GM12878 (cell line): ENCODE measurements at regions not wholly inside any gene's neighbourhood (a gene's known extent, or its start where the extent isn't known, plus 50 kb on each side); places are given as distances from the start of the nearest gene placed in this dataset.

Experiments
- ATAC-seq: fragments of 200-7000 bp; cut with Tn5 transposase; 3 replicates; pipeline ENCODE4 v1.9.1; 2020; ENCODE audit warnings: mild to moderate bottlenecking, moderate library complexity
- BruUV-seq: library from RNA; stranded (reverse); fragments of 400-500 nt; replicated peaks from 2 replicates; lab custom pipeline; 2021; lab: Mats Ljungman, UMichigan
- CTCF ChIA-PET: fragments of 300-600 bp; sonication (Branson Sonifier 250); formaldehyde crosslinking; extraction: SDS; loops from one replicate; lab custom pipeline; 2021; ENCODE audit warnings: inconsistent platforms; lab: Yijun Ruan, JAX
- POLR2A ChIA-PET: fragments of 350-600 bp; formaldehyde crosslinking; extraction: SDS; loops from one replicate; lab custom pipeline; 2021; ENCODE audit warnings: inconsistent platforms; lab: Charles Lee
- RAD21 ChIA-PET: fragments of 300-600 bp; sonication (Branson Sonifier 250); formaldehyde crosslinking; loops from one replicate; lab custom pipeline; 2023; ENCODE audit warnings: antibody characterized with exemption; ENCODE audit not compliant: unreplicated experiment; lab: Charles Lee
- SMC1A ChIA-PET: fragments of 300-600 bp; sonication (Branson Sonifier 250); formaldehyde crosslinking; loops from one replicate; lab custom pipeline; 2023; ENCODE audit not compliant: unreplicated experiment, uncharacterized antibody; lab: Charles Lee
- DNase-seq: peaks from one replicate; pipeline ENCODE4 v3.0.0-alpha.2; 2011; ENCODE audit warnings: low read depth, low spot score
- FAIRE-seq: peaks from 3 replicates; lab custom pipeline; 2011; peaks lifted over from hg19 to GRCh38; lab: Jason Lieb, UNC
- H2AFZ ChIP-seq: 2 replicates; pipeline ENCODE4 v1.6.0; 2011; ENCODE audit warnings: low read depth, low read length, control low read depth; ENCODE audit not compliant: control insufficient read depth
- H3K27ac ChIP-seq: 2 replicates; pipeline ENCODE4 v1.5.1; 2011; ENCODE audit warnings: control low read depth; ENCODE audit not compliant: control insufficient read depth, insufficient read depth
- H3K27me3 ChIP-seq, 2 experiments: replicated peaks in 1 of 2; 2 replicates each; pipeline versions ENCODE4 v1.6.0 to v1.6.1; 2011; ENCODE audit warnings: low read length in 1 of 2; ENCODE audit not compliant: control insufficient read depth in 2 of 2, insufficient read depth in 2 of 2
- H3K36me3 ChIP-seq, 2 experiments: 2 replicates each; pipeline ENCODE4 v1.5.1; 2011; ENCODE audit warnings: low read length in 1 of 2; ENCODE audit not compliant: control insufficient read depth in 2 of 2, insufficient read depth in 2 of 2
- H3K4me1 ChIP-seq: 2 replicates; pipeline ENCODE4 v1.6.1; 2011; ENCODE audit warnings: mild to moderate bottlenecking, low read length, moderate library complexity, mixed read lengths; ENCODE audit not compliant: control insufficient read depth, insufficient read depth
- H3K4me2 ChIP-seq: 2 replicates; pipeline ENCODE4 v1.6.0; 2011; ENCODE audit warnings: control low read depth; ENCODE audit not compliant: control insufficient read depth, insufficient read depth
- H3K4me3 ChIP-seq: fragments of 200-600 bp; sonication (generic); 2 replicates; pipeline ENCODE4 v1.5.1; 2016
- H3K79me2 ChIP-seq: 2 replicates; pipeline ENCODE4 v1.6.0; 2011; ENCODE audit warnings: low read length; ENCODE audit not compliant: control insufficient read depth, insufficient read depth
- H3K9ac ChIP-seq: 2 replicates; pipeline ENCODE4 v1.8.0; 2011; ENCODE audit warnings: low read length, control low read depth, mixed read lengths; ENCODE audit not compliant: control insufficient read depth, insufficient read depth
- H3K9me3 ChIP-seq: replicated peaks from 3 replicates; pipeline ENCODE4 v1.5.1; 2011; ENCODE audit warnings: mild to moderate bottlenecking, low read length; ENCODE audit not compliant: control insufficient read depth, insufficient read depth
- H4K20me1 ChIP-seq: 2 replicates; pipeline ENCODE4 v1.6.0; 2011; ENCODE audit not compliant: control insufficient read depth, insufficient read depth
- BHLHE40 ChIP-seq, 2 experiments: fragments of 450-650 bp in 1 of 2; IDR thresholded peaks; 2 replicates each; pipeline ENCODE4 v1.6.1; 2011 to 2017; ENCODE audit warnings: low read depth in 2 of 2, borderline replicate concordance in 1 of 2, improper control_type of control experiment in 1 of 2, low read length in 1 of 2, mild to moderate bottlenecking in 1 of 2
- MYC ChIP-seq: IDR thresholded peaks from 2 replicates; pipeline ENCODE4 v1.6.1; 2011; ENCODE audit warnings: mild to moderate bottlenecking, low read length, moderate library complexity, inconsistent platforms; ENCODE audit not compliant: insufficient read depth, insufficient replicate concordance, insufficient read length, severe bottlenecking
- PBX3 ChIP-seq: IDR thresholded peaks from 2 replicates; pipeline ENCODE4 v1.6.1; 2011; ENCODE audit warnings: mild to moderate bottlenecking, low read depth, low read length, moderate library complexity; ENCODE audit not compliant: insufficient replicate concordance
- SUPT20H ChIP-seq: IDR thresholded peaks from 2 replicates; pipeline ENCODE4 v1.6.1; 2011; ENCODE audit warnings: low read depth, mild to moderate bottlenecking, low read length, moderate library complexity, borderline replicate concordance; ENCODE audit not compliant: control insufficient read depth
- TCF12 ChIP-seq: IDR thresholded peaks from 2 replicates; pipeline ENCODE4 v1.6.1; 2011; ENCODE audit warnings: low read depth, mild to moderate bottlenecking, low read length
- ZBED1 ChIP-seq: IDR thresholded peaks from 2 replicates; pipeline ENCODE4 v1.6.1; 2016; ENCODE audit warnings: borderline replicate concordance
- ZNF622 ChIP-seq: fragments of 450-650 bp; IDR thresholded peaks from 2 replicates; pipeline ENCODE4 v1.6.1; 2017; ENCODE audit warnings: mild to moderate bottlenecking, inconsistent platforms
- WGBS: methylation state at CpG from one replicate; pipeline ENCODE4 v1.1.6; 2016; ENCODE audit warnings: low lambda C conversion rate; ENCODE audit not compliant: insufficient replicate concordance, insufficient coverage; ENCODE audit errors: missing lambda C conversion rate; 5-methylcytosine and 5-hydroxymethylcytosine counted together
- in situ Hi-C: fragments of 300-500 bp; cut with MboI; formaldehyde crosslinking; loops from 9 replicates; pipeline ENCODE4 v1.14.3; 2018; ENCODE audit warnings: mixed read lengths
- intact Hi-C: fragments of 100-400 bp; cut with micrococcal nuclease; formaldehyde crosslinking; loops from one replicate; pipeline ENCODE4 v1.14.2; 2022; ENCODE audit not compliant: unreplicated experiment
- TF ChIP-seq, protein P1 (sequence below): fragments of 450-650 bp; IDR thresholded peaks from 2 replicates; pipeline ENCODE4 v1.6.1; 2017; ENCODE audit warnings: borderline replicate concordance

DNA sequence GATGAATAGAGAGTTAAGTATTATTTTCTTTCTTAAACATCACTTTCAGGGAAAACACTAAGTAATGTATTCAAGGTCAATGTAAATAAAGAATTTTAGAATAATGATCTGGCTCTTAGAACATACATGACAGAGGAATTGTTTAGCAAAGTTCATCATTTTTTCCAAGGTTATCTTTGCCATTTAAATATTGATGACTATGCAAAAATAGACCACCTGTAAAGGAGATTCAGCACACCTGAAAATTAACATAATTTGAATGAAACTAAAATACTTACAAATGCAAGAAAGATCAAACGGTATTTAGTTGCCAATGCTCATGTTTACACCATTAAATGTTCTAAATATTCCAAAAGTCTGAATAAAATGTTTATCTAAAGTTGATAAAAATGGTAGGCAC, 782.6 kb upstream of the CHORDC1 start:
- POLR2A ChIA-PET: no interaction called here
- CTCF ChIA-PET: interaction anchor here (0.7 kb wide), 1 partner anchor 559 kb away, joined by 3 read pairs; no protein-coding TSS in a partner anchor
- BruUV-seq: no TSS peak

More for the DNA sequence above, 782.6 kb upstream of the CHORDC1 start:
- RAD21 ChIA-PET: no interaction called here
- Histone ChIP-seq H2AFZ (no peak overlapping the region), H3K79me2 (no peaks in the 10 kb centered on the region), H3K4me3 (no peak overlapping the region), H4K20me1 (no peaks in the 10 kb centered on the region), H3K9ac (no peak overlapping the region), H3K4me1 (no peaks in the 10 kb centered on the region), H3K4me2 (no peak overlapping the region), H3K36me3 (no peaks in the 10 kb centered on the region), H3K27me3 (no peaks in the 10 kb centered on the region), H3K9me3 (no peaks in the 10 kb centered on the region), H3K27ac (no peak overlapping the region)
- TF ChIP-seq SUPT20H (no peak), ZNF622 (no peak), BHLHE40 (IDR thresholded peaks at IDR 0.05; ENCODE audit: borderline replicate concordance in 1 of 2, low read depth in 2 of 2, low read length in 1 of 2) (no peak), TCF12 (no peak), PBX3 (no peak), MYC (no peak), ZBED1 (no peak)
- TF ChIP-seq, protein P1, sequence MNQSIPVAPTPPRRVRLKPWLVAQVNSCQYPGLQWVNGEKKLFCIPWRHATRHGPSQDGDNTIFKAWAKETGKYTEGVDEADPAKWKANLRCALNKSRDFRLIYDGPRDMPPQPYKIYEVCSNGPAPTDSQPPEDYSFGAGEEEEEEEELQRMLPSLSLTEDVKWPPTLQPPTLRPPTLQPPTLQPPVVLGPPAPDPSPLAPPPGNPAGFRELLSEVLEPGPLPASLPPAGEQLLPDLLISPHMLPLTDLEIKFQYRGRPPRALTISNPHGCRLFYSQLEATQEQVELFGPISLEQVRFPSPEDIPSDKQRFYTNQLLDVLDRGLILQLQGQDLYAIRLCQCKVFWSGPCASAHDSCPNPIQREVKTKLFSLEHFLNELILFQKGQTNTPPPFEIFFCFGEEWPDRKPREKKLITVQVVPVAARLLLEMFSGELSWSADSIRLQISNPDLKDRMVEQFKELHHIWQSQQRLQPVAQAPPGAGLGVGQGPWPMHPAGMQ: no peak
- DNase-seq (no peak), ATAC-seq (no peak), FAIRE-seq (no peak)
- intact Hi-C loops: no loop called here
- SMC1A ChIA-PET: no interaction called here
- in situ Hi-C loops: no loop called here
- WGBS: 0% methylated on average over 1 of the region's 1 CpG
